ENCODE measurements at regions not wholly inside any gene's neighbourhood (a gene's known extent, or its start where the extent isn't known, plus 50 kb on each side); places are given as distances from the start of the nearest gene placed in this dataset.

DNA sequence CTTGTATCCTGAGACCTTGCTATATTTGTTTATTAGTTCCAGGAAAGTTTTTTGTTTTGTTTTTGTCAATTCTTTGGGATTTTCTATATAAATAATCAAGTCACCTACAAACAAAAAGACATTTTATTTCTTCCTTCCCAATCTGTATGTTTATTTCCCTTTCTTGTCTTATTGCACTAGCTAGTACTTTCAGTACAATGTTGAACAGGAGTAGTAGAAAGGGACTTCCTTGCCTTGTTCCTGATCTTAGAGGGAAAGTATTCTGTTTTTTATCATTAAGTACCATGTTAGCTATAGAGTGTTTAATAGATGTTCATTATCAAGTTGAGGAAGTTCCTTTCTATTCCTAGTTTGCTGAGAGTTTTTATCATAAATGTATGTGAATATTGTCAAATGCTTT is 119.5 kb upstream of the TLE4 start:
- TF ChIP-seq CTCF (IDR thresholded peaks at IDR 0.05): no peak
- Histone ChIP-seq H3K36me3 (no peaks in the 10 kb centered on the region), H3K4me1 (no peaks in the 10 kb centered on the region), H3K9me3 (no peaks in the 10 kb centered on the region), H3K4me3 (no peak overlapping the region), H3K27me3 (no peaks in the 10 kb centered on the region), H3K27ac (no peak overlapping the region)
- intact Hi-C loops (cut with DNase I; ENCODE audit: low total_unique reads): no loop called here
- no peak for DNase-seq

DNA sequence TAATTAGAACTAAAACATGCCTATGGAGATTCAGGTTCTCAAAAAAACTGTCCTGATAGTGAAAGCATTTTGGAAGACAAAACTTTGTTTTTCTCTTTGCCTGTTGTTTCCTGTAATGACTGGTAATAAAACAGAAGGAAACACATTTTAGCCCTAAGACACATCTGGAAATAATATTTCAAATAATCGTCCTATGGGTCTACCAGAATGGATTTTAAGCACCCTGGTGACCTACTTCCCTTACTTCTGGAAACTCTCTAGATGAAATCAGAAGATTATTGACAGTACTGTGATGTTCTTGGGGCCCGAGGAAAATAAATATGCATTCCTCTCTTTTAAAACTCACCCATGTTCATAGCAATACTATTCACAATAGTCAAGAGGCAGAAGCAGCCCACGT is 110.1 kb upstream of the TLE4 start:
- DNase-seq: no peak
- H3K36me3 ChIP-seq: no peaks in the 10 kb centered on the region
- no peaks in the 10 kb centered on the region for H3K9me3 ChIP-seq
- no peak overlapping the region for H3K4me3 ChIP-seq
- no peaks in the 10 kb centered on the region for H3K27me3 ChIP-seq
- TF ChIP-seq CTCF (IDR thresholded peaks at IDR 0.05): no peak
- H3K4me1 ChIP-seq: no peaks in the 10 kb centered on the region
- no peak overlapping the region for H3K27ac ChIP-seq
- intact Hi-C loops (cut with DNase I; ENCODE audit: low total_unique reads): no loop called here

GRCh38 chr9:79465156-79465555 is 106.6 kb upstream of the TLE4 start:
- intact Hi-C loops (cut with DNase I; ENCODE audit: low total_unique reads): no loop called here
- Histone ChIP-seq H3K27ac (no peak overlapping the region), H3K27me3 (no peaks in the 10 kb centered on the region), H3K4me3 (no peak overlapping the region), H3K4me1 (no peaks in the 10 kb centered on the region), H3K36me3 (no peaks in the 10 kb centered on the region), H3K9me3 (no peaks in the 10 kb centered on the region)
- TF ChIP-seq CTCF (IDR thresholded peaks at IDR 0.05): no peak
- DNase-seq: no peak

- no peak overlapping the region for H3K27ac ChIP-seq
- no peak overlapping the region for H3K4me3 ChIP-seq
- DNase-seq: no peak
- peaks cover 0 to 10% (median 4%) of the 10 kb centered on the region in 4 donors for H3K4me1 ChIP-seq
- no peak for TF ChIP-seq CTCF (IDR thresholded peaks at IDR 0.05)
- H3K27me3 ChIP-seq: no peaks in the 10 kb centered on the region
- H3K36me3 ChIP-seq: no peaks in the 10 kb centered on the region
- H3K9me3 ChIP-seq: no peaks in the 10 kb centered on the region
- intact Hi-C loops (cut with DNase I; ENCODE audit: low total_unique reads): no loop called here
Observed at GRCh38 chr9:79469164-79469563, 102.6 kb upstream of the TLE4 start.

DNA sequence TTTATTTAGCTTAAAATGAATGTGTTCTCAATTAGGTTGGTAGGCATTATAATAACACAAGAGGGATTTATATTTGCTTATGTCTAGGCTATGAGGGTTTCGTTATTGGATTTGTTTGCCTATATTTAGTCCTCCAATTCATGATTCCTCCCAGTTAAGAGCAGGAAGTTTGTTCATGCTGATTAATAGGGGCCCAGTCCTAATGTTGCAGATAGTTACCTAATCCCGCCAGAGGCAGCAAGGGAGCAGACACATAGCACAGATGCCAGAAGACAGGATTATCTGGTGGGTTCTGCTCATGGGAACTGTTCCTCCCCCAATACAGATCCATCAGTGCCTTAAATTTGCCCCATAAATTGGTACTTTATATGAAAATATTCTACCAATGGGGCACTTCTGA is 100.8 kb upstream of the TLE4 start:
- intact Hi-C loops (cut with DNase I; ENCODE audit: low total_unique reads): no loop called here
- no peak for DNase-seq
- Histone ChIP-seq H3K4me1 (peaks cover 0 to 10% (median 4%) of the 10 kb centered on the region in 4 donors), H3K9me3 (no peaks in the 10 kb centered on the region), H3K4me3 (no peak overlapping the region), H3K27me3 (no peaks in the 10 kb centered on the region), H3K36me3 (no peaks in the 10 kb centered on the region), H3K27ac (no peak overlapping the region)
- no peak for TF ChIP-seq CTCF (IDR thresholded peaks at IDR 0.05)
